OCI-LY3 (cell line): ENCODE measurements at regions not wholly inside any gene's neighbourhood (a gene's known extent, or its start where the extent isn't known, plus 50 kb on each side); places are given as distances from the start of the nearest gene placed in this dataset.

Source experiments
- CTCF ChIP-seq: fragments of 200-600, 300-600 bp; sonication (generic); IDR thresholded peaks from 2 replicates; pipeline ENCODE4 v1.5.1; 2014; ENCODE audit warnings: antibody characterized with exemption, low read length, low read depth
- EZH2phosphoT487 ChIP-seq: fragments of 200-600 bp; shearing (Covaris generic); IDR thresholded peaks from 2 replicates; pipeline ENCODE4 v1.6.1; 2018; ENCODE audit warnings: antibody characterized with exemption, mixed run types, low read depth

GRCh38 chr10:42111661-42112330 is 526.6 kb downstream of the ZNF33B start:
- TF ChIP-seq CTCF = no peak
- no peak for TF ChIP-seq EZH2phosphoT487
